ENCODE measurements at regions not wholly inside any gene's neighbourhood (a gene's known extent, or its start where the extent isn't known, plus 50 kb on each side); places are given as distances from the start of the nearest gene placed in this dataset.

DNA sequence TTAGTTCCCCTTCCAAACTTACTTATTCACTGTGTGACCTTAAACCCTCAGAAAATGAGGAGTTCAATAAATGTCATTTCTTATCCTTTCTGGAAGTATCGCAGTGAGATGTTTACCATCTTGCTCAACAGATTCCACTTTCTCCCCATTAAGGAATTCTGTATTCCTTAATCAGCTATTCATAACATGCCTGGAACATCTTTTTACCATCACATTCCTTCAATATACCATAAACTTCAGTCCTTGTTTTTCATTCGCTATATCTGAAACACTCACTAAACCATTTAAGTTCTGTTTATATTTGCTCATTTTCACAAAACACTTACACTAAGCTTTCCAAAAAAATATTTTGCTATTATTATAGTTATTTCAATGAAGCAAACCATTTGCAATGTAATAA lies 1158.6 kb downstream of the CDH12 start:
- no peak for DNase-seq (ENCODE audit: low spot score)

- no peak for DNase-seq (ENCODE audit: low spot score)
Observed at GRCh38 chr5:21693591-21693990, 1159.6 kb downstream of the CDH12 start.

GRCh38 chr5:21689587-21689986 lies 1163.6 kb downstream of the CDH12 start:
- DNase-seq (ENCODE audit: low spot score): no peak

GRCh38 chr5:21688655-21689054 lies 1164.5 kb downstream of the CDH12 start:
- no peak for DNase-seq (ENCODE audit: low spot score)

DNA sequence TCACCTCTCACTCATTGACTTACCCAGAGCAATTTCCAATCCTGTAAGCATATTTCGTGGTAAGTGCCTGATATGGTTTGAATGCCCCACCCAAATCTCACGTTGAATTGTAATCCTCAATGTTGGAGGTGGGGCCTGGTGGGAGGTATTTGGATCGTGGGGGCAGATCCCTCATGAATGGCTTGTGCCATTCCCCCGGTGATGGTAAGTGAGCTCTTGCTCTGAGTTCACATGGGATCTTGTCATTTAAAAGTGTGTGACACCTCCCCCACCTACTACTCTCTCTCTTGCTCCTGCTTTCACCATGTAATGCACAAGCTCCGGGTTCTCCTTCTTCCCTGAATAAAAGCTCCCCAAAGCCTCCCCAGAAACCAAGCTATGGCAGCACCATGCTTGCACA lies 1165.5 kb downstream of the CDH12 start:
- no peak for DNase-seq (ENCODE audit: low spot score)

DNA sequence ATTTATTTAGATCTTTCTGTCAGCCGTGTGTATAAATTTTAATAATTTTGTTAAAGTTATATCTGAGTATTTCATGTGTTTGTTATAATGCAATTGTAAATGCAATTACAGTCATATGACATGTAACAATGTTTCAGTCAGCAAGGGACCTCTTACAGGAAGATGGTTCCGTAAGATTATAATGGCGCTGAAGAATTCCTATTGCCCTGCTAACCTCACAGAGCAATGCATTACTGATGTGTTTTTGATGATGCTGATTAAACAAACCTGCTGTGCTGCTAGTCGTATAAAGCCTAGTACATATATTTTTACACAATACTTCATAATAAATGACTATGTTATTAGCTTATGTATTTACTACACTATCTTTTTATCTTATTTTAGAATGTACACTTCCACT lies 1166.4 kb downstream of the CDH12 start:
- DNase-seq (ENCODE audit: low spot score): no peak

DNA sequence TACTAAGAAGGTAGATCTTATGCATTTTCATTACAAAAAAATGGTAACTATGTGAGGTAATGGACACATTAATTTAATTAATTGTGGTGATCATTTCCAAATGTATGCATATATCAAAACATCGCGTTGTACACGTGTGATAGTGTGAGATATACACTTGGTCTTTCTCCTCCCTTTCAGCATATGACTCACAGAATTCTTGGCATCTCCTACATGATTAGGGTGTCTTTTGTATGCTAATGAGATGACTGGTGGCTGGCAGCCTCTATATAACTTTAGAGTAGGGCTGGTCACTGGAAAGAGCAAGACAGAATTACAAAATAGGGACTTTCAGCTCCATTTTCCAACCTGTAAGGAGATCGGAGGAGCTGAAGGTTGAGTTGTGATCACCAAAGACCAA lies 1167.6 kb downstream of the CDH12 start:
- DNase-seq (ENCODE audit: low spot score): no peak

- no peak for DNase-seq (ENCODE audit: low spot score)
Observed at GRCh38 chr5:21684992-21685391, 1168.2 kb downstream of the CDH12 start.

DNA sequence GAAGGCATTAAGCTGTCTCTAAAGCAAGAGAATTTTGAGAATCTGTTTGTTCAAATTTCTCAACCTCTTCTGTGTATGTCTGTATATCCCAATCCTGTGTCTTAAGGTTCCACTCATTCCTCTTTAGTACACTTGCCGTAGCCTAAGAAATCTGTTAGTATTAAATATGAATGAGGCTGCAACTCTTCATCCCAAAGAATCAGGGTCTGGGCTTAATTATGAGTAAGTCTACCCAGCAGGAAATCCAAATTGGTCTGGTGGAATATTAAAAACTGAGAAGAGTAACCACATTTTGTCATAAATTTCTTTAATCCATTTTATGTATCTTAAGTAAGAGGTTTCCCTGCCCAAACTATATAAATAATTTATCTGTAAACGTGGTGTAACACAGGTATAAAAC lies 1171.2 kb downstream of the CDH12 start:
- DNase-seq (ENCODE audit: low spot score): no peak

GRCh38 chr5:21680641-21681040 lies 1172.5 kb downstream of the CDH12 start:
- DNase-seq (ENCODE audit: low spot score): no peak

DNA sequence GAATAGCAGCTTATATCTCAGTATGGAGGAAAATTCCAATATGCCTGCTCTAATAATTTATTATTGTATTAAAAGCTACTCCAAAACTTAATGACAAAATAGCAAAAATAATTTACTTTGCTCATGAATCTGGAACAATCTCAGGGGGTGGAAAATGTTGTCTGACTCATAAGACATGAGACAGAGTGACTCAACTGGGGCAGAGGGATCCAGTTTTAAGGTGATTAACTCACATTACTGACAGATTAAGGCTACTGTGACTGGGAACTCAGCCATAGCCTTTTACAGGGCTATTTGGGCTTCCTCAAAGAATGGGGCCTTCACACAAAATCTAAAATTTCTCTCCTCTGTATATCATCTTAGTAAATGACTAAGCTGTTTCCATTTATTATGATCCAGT lies 1172.9 kb downstream of the CDH12 start:
- DNase-seq (ENCODE audit: low spot score): no peak

DNA sequence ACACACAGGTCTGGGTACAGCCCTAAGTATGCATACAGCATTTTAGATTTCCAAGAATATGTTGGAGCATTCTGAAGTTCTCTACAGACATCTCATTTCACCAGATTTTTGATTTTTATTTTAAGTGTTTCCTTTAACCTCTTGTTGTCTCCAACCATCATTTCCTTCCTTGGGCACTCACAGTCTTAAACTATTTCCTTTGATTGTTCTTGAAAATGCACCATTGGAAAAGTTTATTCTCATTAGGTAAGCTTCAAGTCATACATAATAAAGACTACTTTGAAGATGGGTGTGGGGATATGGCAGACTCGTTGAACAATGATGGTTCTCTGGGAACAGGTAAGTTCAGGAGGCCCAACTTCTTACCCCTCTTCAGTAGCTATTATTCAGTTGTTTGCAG lies 1174.6 kb downstream of the CDH12 start:
- no peak for DNase-seq (ENCODE audit: low spot score)

- DNase-seq (ENCODE audit: low spot score): no peak
Observed at GRCh38 chr5:21672911-21673310, 1180.2 kb downstream of the CDH12 start.

- no peak for DNase-seq (ENCODE audit: low spot score)
Observed at GRCh38 chr5:21672360-21672759, 1180.8 kb downstream of the CDH12 start.

DNA sequence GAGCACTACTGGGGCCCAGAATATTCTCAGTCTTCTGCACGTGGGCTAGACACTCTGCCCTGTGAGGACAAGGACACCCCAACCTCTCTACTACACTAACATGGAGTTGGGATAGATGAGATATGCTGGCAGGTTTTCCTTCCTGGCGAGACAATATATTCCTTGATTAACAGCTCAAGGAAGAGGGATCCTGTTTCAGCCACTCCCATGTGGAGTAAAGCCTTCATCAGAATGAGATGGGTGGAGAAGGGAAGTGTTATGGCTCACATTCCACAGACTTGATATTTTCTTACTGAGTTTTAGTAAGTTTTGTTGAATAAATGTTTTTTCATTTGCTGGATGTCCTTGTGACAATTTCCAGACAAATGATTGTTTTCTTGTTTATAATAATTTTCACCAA lies 1187.6 kb downstream of the CDH12 start:
- no peak for DNase-seq (ENCODE audit: low spot score)

DNA sequence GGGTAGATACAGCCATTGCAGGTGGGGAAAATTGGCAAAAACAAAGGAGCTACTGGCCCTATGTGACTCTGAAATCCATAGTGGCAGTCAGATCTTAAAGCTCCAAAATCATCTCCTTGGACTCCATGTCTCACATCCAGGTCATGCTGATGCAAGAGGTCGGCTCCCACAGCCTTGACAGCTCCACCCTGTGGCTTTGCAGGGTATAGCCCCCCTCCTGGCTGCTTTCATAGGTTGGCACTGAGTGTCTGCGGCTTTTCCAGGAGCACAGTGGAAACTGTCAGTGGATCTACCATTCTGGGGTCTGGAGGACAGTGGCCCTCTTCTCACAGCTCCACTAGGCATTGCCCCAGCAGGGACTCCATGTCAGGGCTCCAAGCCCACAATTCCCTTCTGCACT lies 1190.1 kb downstream of the CDH12 start:
- DNase-seq (ENCODE audit: low spot score): no peak

GRCh38 chr5:21661184-21661583 lies 1192.0 kb downstream of the CDH12 start:
- no peak for DNase-seq (ENCODE audit: low spot score)

- no peak for DNase-seq (ENCODE audit: low spot score)
Observed at GRCh38 chr5:21654556-21654955, 1198.6 kb downstream of the CDH12 start.

GRCh38 chr5:21649969-21650368 lies 1203.2 kb downstream of the CDH12 start:
- DNase-seq (ENCODE audit: low spot score): no peak

DNA sequence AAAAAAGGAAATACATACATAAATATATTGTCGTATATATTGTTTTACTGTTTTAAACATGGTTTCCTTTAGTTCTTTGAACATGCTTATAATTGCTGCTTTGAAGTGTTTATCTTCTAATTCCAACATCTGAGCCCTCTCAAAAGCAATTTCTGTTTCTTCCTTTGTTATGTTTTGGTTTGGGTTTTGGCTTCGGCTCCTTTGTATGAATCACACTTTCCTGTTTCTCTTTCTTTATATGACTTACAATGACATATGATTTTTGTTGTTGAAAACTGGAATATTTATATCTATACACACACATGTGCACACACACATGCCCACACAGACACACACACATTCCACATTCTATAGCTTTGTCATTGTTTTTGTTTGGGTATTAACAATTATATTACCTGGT lies 1206.7 kb downstream of the CDH12 start:
- no peak for DNase-seq (ENCODE audit: low spot score)

GRCh38 chr5:21644032-21644431 lies 1209.1 kb downstream of the CDH12 start:
- DNase-seq (ENCODE audit: low spot score): no peak

DNA sequence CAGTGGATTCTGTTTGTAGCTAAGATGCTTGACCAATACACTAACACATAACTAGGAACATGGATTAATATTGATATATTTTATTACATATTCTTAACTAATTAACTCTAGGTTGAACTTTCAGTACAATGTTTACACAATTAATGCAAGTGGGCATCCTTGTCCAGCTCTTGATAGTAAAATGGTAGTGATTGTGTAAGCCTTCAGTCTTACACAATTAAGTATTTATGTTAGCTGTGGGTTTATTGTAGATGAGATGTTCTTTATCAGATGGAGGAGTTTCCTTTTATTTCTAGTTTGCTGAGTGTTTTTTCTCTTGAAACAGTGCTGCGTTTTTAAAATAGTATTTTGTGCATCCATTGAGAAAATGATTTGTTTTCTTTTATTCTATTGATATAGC lies 1210.8 kb downstream of the CDH12 start:
- DNase-seq (ENCODE audit: low spot score): no peak

GRCh38 chr5:21623831-21624230 lies 1229.3 kb downstream of the CDH12 start:
- no peak for DNase-seq (ENCODE audit: low spot score)

- no peak for DNase-seq (ENCODE audit: low spot score)
Observed at GRCh38 chr5:21615195-21615765, 1237.9 kb downstream of the CDH12 start.
